Ishikawa (cell line): ENCODE measurements at regions not wholly inside any gene's neighbourhood (a gene's known extent, or its start where the extent isn't known, plus 50 kb on each side); places are given as distances from the start of the nearest gene placed in this dataset.

Experiments used
- CEBPB ChIP-seq: IDR thresholded peaks from 2 replicates; pipeline ENCODE4 v1.6.1; 2012
- CREB1 ChIP-seq: IDR thresholded peaks from 2 replicates; pipeline ENCODE4 v1.6.1; 2012; ENCODE audit warnings: low read depth
- EGR1 ChIP-seq: IDR thresholded peaks from 2 replicates; pipeline ENCODE4 v1.6.1; 2012
- EP300 ChIP-seq: IDR thresholded peaks from 2 replicates; pipeline ENCODE4 v1.6.1; 2012; ENCODE audit warnings: borderline replicate concordance
- FOXM1 ChIP-seq: IDR thresholded peaks from 2 replicates; pipeline ENCODE4 v1.6.1; 2012; ENCODE audit warnings: low read depth, borderline replicate concordance
- MAX ChIP-seq: IDR thresholded peaks from 2 replicates; pipeline ENCODE4 v1.6.1; 2012
- NFIC ChIP-seq: IDR thresholded peaks from 2 replicates; pipeline ENCODE4 v1.6.1; 2012
- RAD21 ChIP-seq: IDR thresholded peaks from 2 replicates; pipeline ENCODE4 v1.6.1; 2012; ENCODE audit warnings: low read depth
- REST ChIP-seq: IDR thresholded peaks from 2 replicates; pipeline ENCODE4 v1.6.1; 2012; ENCODE audit warnings: low read depth, mild to moderate bottlenecking
- TAF1 ChIP-seq: IDR thresholded peaks from 2 replicates; pipeline ENCODE4 v1.6.1; 2012; ENCODE audit warnings: low read depth, mild to moderate bottlenecking
- TCF12 ChIP-seq: IDR thresholded peaks from 2 replicates; pipeline ENCODE4 v1.6.1; 2012; ENCODE audit warnings: low read depth
- TEAD4 ChIP-seq: IDR thresholded peaks from 2 replicates; pipeline ENCODE4 v1.6.1; 2012
- USF1 ChIP-seq: IDR thresholded peaks from 2 replicates; pipeline ENCODE4 v1.6.1; 2012
- YY1 ChIP-seq: IDR thresholded peaks from 2 replicates; pipeline ENCODE4 v1.6.1; 2012; ENCODE audit warnings: low read depth
- ZBTB7A ChIP-seq: IDR thresholded peaks from 2 replicates; pipeline ENCODE4 v1.6.1; 2012; ENCODE audit warnings: low read depth

GRCh38 chr14:87217023-87217422 lies 776.0 kb downstream of the GALC start:
- TF ChIP-seq EGR1 (no peak), RAD21 (no peak), MAX (no peak), NFIC (no peak), CEBPB (no peak), FOXM1 (no peak), TAF1 (no peak), TEAD4 (no peak), ZBTB7A (no peak), USF1 (no peak), CREB1 (no peak), YY1 (no peak), EP300 (no peak), TCF12 (no peak), REST (no peak)

- TF ChIP-seq CREB1 (no peak), RAD21 (no peak), NFIC (no peak), YY1 (no peak), EP300 (no peak), MAX (no peak), CEBPB (no peak), TCF12 (no peak), REST (no peak), TAF1 (no peak), EGR1 (no peak)
Observed at GRCh38 chr14:87214558-87214957, 778.4 kb downstream of the GALC start.

- TF ChIP-seq TCF12 (no peak), TEAD4 (no peak), TAF1 (no peak), RAD21 (no peak), USF1 (no peak), CREB1 (no peak), EGR1 (no peak), CEBPB (no peak), MAX (no peak)
Observed at GRCh38 chr14:87207756-87208155, 785.2 kb downstream of the GALC start.

GRCh38 chr14:87205811-87206210 lies 787.2 kb downstream of the GALC start:
- TF ChIP-seq EGR1 (no peak), YY1 (no peak), TEAD4 (no peak), CREB1 (no peak), REST (no peak), EP300 (no peak), USF1 (no peak), RAD21 (no peak)
